B cell (primary cell): ENCODE measurements at regions not wholly inside any gene's neighbourhood (a gene's known extent, or its start where the extent isn't known, plus 50 kb on each side); places are given as distances from the start of the nearest gene placed in this dataset.

Source experiments
- CTCF ChIP-seq: fragments of 200-600 bp; IDR thresholded peaks from one replicate; pipeline ENCODE4 v1.8.0; 2022; ENCODE audit warnings: antibody characterized with exemption, mild to moderate bottlenecking
- EZH2 ChIP-seq: IDR thresholded peaks from 2 replicates; pipeline ENCODE4 v1.6.1; 2012; ENCODE audit warnings: borderline replicate concordance, low read depth, mild to moderate bottlenecking, moderate library complexity, low read length; ENCODE audit not compliant: insufficient read depth, poor library complexity, severe bottlenecking

- TF ChIP-seq CTCF (no peak), EZH2 (no peak)
These were observed 103.3 kb upstream of the EPHA4 start for GRCh38 chr2:221675201-221675908.
